ENCODE measurements at regions not wholly inside any gene's neighbourhood (a gene's known extent, or its start where the extent isn't known, plus 50 kb on each side); places are given as distances from the start of the nearest gene placed in this dataset.

- H3K4me2 ChIP-seq (ENCODE audit: low read length) = no peak overlapping the region
- H4K20me1 ChIP-seq (ENCODE audit: control insufficient read depth, insufficient read depth, low read depth, low read length) = no peaks in the 10 kb centered on the region
- no peak overlapping the region for H3K27ac ChIP-seq (ENCODE audit: low read depth, low read length)
- H3F3A ChIP-seq (ENCODE audit: control insufficient read depth, insufficient read depth) = no peaks in the 10 kb centered on the region
- H3K79me2 ChIP-seq (ENCODE audit: control insufficient read depth, low read length) = no peaks in the 10 kb centered on the region
- no peaks in the 10 kb centered on the region for H3K4me1 ChIP-seq (ENCODE audit: control insufficient read depth, low read length)
- H3K9me2 ChIP-seq (replicated peaks; ENCODE audit: control insufficient read depth, low read length) = no peaks in the 10 kb centered on the region
- H3K36me3 ChIP-seq (ENCODE audit: control insufficient read depth, low read length) = no peaks in the 10 kb centered on the region
- no peaks in the 10 kb centered on the region for H3K27me3 ChIP-seq (ENCODE audit: control insufficient read depth, low read length)
- TF ChIP-seq EZH2phosphoT487 (IDR thresholded peaks at IDR 0.05; ENCODE audit: borderline replicate concordance, low read length) = no peak
- TF ChIP-seq CTCF (IDR thresholded peaks at IDR 0.05; ENCODE audit: low read depth, low read length, poor library complexity, severe bottlenecking) = no peak
- no peak overlapping the region for H3K4me3 ChIP-seq (ENCODE audit: low read length)
- no peaks in the 10 kb centered on the region for H3K9me3 ChIP-seq (ENCODE audit: control insufficient read depth, insufficient read depth, low read length)
Observed at GRCh38 chr1:118337346-118337745, 152.3 kb upstream of the SPAG17 start.

GRCh38 chr1:118335331-118335732 is 150.3 kb upstream of the SPAG17 start:
- H4K20me1 ChIP-seq (ENCODE audit: control insufficient read depth, insufficient read depth, low read depth, low read length) = no peaks in the 10 kb centered on the region
- TF ChIP-seq CTCF (IDR thresholded peaks at IDR 0.05; ENCODE audit: low read depth, low read length, poor library complexity, severe bottlenecking) (no peak), EZH2phosphoT487 (IDR thresholded peaks at IDR 0.05; ENCODE audit: borderline replicate concordance, low read length) (no peak)
- H3K4me3 ChIP-seq (ENCODE audit: low read length) = no peak overlapping the region
- H3K9me2 ChIP-seq (replicated peaks; ENCODE audit: control insufficient read depth, low read length) = no peaks in the 10 kb centered on the region
- no peak overlapping the region for H3K4me2 ChIP-seq (ENCODE audit: low read length)
- no peak overlapping the region for H3K27ac ChIP-seq (ENCODE audit: low read depth, low read length)
- H3F3A ChIP-seq (ENCODE audit: control insufficient read depth, insufficient read depth) = no peaks in the 10 kb centered on the region
- H3K9me3 ChIP-seq (ENCODE audit: control insufficient read depth, insufficient read depth, low read length) = no peaks in the 10 kb centered on the region
- no peaks in the 10 kb centered on the region for H3K36me3 ChIP-seq (ENCODE audit: control insufficient read depth, low read length)
- H3K4me1 ChIP-seq (ENCODE audit: control insufficient read depth, low read length) = no peaks in the 10 kb centered on the region
- no peaks in the 10 kb centered on the region for H3K27me3 ChIP-seq (ENCODE audit: control insufficient read depth, low read length)
- no peaks in the 10 kb centered on the region for H3K79me2 ChIP-seq (ENCODE audit: control insufficient read depth, low read length)

- H3K9me2 ChIP-seq (replicated peaks; ENCODE audit: control insufficient read depth, low read length) = no peaks in the 10 kb centered on the region
- H4K20me1 ChIP-seq (ENCODE audit: control insufficient read depth, insufficient read depth, low read depth, low read length) = no peaks in the 10 kb centered on the region
- no peak overlapping the region for H3K27ac ChIP-seq (ENCODE audit: low read depth, low read length)
- no peaks in the 10 kb centered on the region for H3K4me1 ChIP-seq (ENCODE audit: control insufficient read depth, low read length)
- H3K36me3 ChIP-seq (ENCODE audit: control insufficient read depth, low read length) = no peaks in the 10 kb centered on the region
- no peak for TF ChIP-seq CTCF (IDR thresholded peaks at IDR 0.05; ENCODE audit: low read depth, low read length, poor library complexity, severe bottlenecking)
- no peak for TF ChIP-seq EZH2phosphoT487 (IDR thresholded peaks at IDR 0.05; ENCODE audit: borderline replicate concordance, low read length)
- no peak overlapping the region for H3K4me3 ChIP-seq (ENCODE audit: low read length)
- no peaks in the 10 kb centered on the region for H3K79me2 ChIP-seq (ENCODE audit: control insufficient read depth, low read length)
- no peaks in the 10 kb centered on the region for H3F3A ChIP-seq (ENCODE audit: control insufficient read depth, insufficient read depth)
- H3K27me3 ChIP-seq (ENCODE audit: control insufficient read depth, low read length) = no peaks in the 10 kb centered on the region
- H3K9me3 ChIP-seq (ENCODE audit: control insufficient read depth, insufficient read depth, low read length) = no peaks in the 10 kb centered on the region
- no peak overlapping the region for H3K4me2 ChIP-seq (ENCODE audit: low read length)
Observed at GRCh38 chr1:118334506-118334905, 149.5 kb upstream of the SPAG17 start.
